Esophagus squamous epithelium (tissue), 5 donors: ENCODE measurements at regions not wholly inside any gene's neighbourhood (a gene's known extent, or its start where the extent isn't known, plus 50 kb on each side); places are given as distances from the start of the nearest gene placed in this dataset.

ENCODE experiments used
- DNase-seq: peaks from one replicate; lab custom pipeline; 2025; lab: John Stamatoyannopoulos, UW
- H3K27ac ChIP-seq, 4 donors: fragments of 200-600 bp; sonication (generic); one replicate each; pipeline ENCODE4 v1.5.1; 2016 to 2019; ENCODE audit warnings: mild to moderate bottlenecking in 1 of 4
- H3K27me3 ChIP-seq, 4 donors: fragments of 200-600 bp; sonication (generic); 1 replicate in 3 of 4; 2 replicates in 1 of 4; pipeline versions ENCODE4 v1.5.1 to v1.6.0; 2017 to 2021; ENCODE audit warnings: antibody characterized with exemption in 1 of 4
- H3K36me3 ChIP-seq, 3 donors: fragments of 200-600 bp; sonication (generic); one replicate each; pipeline ENCODE4 v1.5.1; 2016 to 2019
- H3K4me1 ChIP-seq, 3 donors: fragments of 200-600 bp; sonication (generic); one replicate each; pipeline ENCODE4 v1.5.1; 2017 to 2019
- H3K4me3 ChIP-seq, 4 donors: fragments of 200-600 bp; sonication (generic); 1 replicate in 3 of 4; 2 replicates in 1 of 4; pipeline ENCODE4 v1.5.1; 2016 to 2019; ENCODE audit warnings: mild to moderate bottlenecking in 2 of 4, moderate library complexity in 1 of 4
- H3K9me3 ChIP-seq, 3 donors: fragments of 200-600 bp; sonication (generic); one replicate each; pipeline ENCODE4 v1.5.1; 2016 to 2019
- CTCF ChIP-seq, 6 experiments: fragments of 450-650 bp in 4 of 6; fragments of 200-600 bp in 2 of 6; sonication (generic) in 2 of 6; IDR thresholded peaks; one replicate each; pipeline ENCODE4 v1.5.1; 2016 to 2019; ENCODE audit warnings: antibody characterized with exemption in 6 of 6, mild to moderate bottlenecking in 4 of 6, moderate library complexity in 4 of 6
- POLR2A ChIP-seq, 4 donors: fragments of 450-650 bp; IDR thresholded peaks; one replicate each; pipeline ENCODE4 v1.6.1; 2017; ENCODE audit warnings: antibody characterized with exemption in 4 of 4, mild to moderate bottlenecking in 4 of 4, moderate library complexity in 3 of 4
- WGBS, 2 donors: methylation state at CpG; one replicate each; pipeline ENCODE4 v1.1.5; 2018; 5-methylcytosine and 5-hydroxymethylcytosine counted together
- intact Hi-C: fragments of 100-400 bp; cut with DNase I; formaldehyde crosslinking; loops from one replicate; pipeline ENCODE4 v1.15.0; 2022
- donor health status: DM: yes; HTN: yes; CAD: no.

- H3K4me1 ChIP-seq: no peaks in the 10 kb centered on the region
- WGBS, 2 donors: 28 to 37% methylated on average over 4 of the region's 4 CpGs
- DNase-seq: no peak
- no peaks in the 10 kb centered on the region for H3K27me3 ChIP-seq
- no peaks in the 10 kb centered on the region for H3K36me3 ChIP-seq
- TF ChIP-seq CTCF (IDR thresholded peaks at IDR 0.05): no peak
- TF ChIP-seq POLR2A (IDR thresholded peaks at IDR 0.05): no peak
- no peak overlapping the region for H3K27ac ChIP-seq
- intact Hi-C loops: no loop called here
- no peak overlapping the region for H3K4me3 ChIP-seq
- no peaks in the 10 kb centered on the region for H3K9me3 ChIP-seq
Measured at GRCh38 chr13:104414771-104415170, 1348.6 kb upstream of the SLC10A2 start.

- Histone ChIP-seq H3K4me1 (no peaks in the 10 kb centered on the region), H3K27ac (no peak overlapping the region), H3K36me3 (no peaks in the 10 kb centered on the region), H3K4me3 (no peak overlapping the region), H3K9me3 (no peaks in the 10 kb centered on the region), H3K27me3 (no peaks in the 10 kb centered on the region)
- no peak for DNase-seq
- intact Hi-C loops: no loop called here
- no peak for TF ChIP-seq CTCF (IDR thresholded peaks at IDR 0.05)
- no peak for TF ChIP-seq POLR2A (IDR thresholded peaks at IDR 0.05)
- WGBS, 2 donors: 94 to 97% methylated on average over 2 of the region's 2 CpGs
Measured at GRCh38 chr13:104414181-104414580, 1348.0 kb upstream of the SLC10A2 start.

GRCh38 chr13:104411141-104411765 lies 1345.0 kb upstream of the SLC10A2 start:
- Histone ChIP-seq H3K27ac (no peak overlapping the region), H3K9me3 (no peaks in the 10 kb centered on the region), H3K4me3 (no peak overlapping the region), H3K36me3 (no peaks in the 10 kb centered on the region), H3K27me3 (no peaks in the 10 kb centered on the region), H3K4me1 (no peaks in the 10 kb centered on the region)
- WGBS, 2 donors: 72 to 78% methylated on average over 5 of the region's 5 CpGs
- no peak for TF ChIP-seq POLR2A (IDR thresholded peaks at IDR 0.05)
- TF ChIP-seq CTCF (IDR thresholded peaks at IDR 0.05): no peak
- intact Hi-C loops: no loop called here
- DNase-seq: no peak

GRCh38 chr13:104408733-104409132 lies 1342.5 kb upstream of the SLC10A2 start:
- DNase-seq: no peak
- H3K9me3 ChIP-seq: no peaks in the 10 kb centered on the region
- no peak overlapping the region for H3K4me3 ChIP-seq
- H3K4me1 ChIP-seq: no peaks in the 10 kb centered on the region
- 38 to 55% methylated on average over 1 of the region's 1 CpG for WGBS, 2 donors
- H3K27me3 ChIP-seq: peaks cover 0 to 3% (median 0%) of the 10 kb centered on the region in 4 donors
- H3K27ac ChIP-seq: no peak overlapping the region
- no peak for TF ChIP-seq CTCF (IDR thresholded peaks at IDR 0.05)
- TF ChIP-seq POLR2A (IDR thresholded peaks at IDR 0.05): no peak
- no peaks in the 10 kb centered on the region for H3K36me3 ChIP-seq
- intact Hi-C loops: no loop called here

- H3K27me3 ChIP-seq: peaks cover 0 to 3% (median 0%) of the 10 kb centered on the region in 4 donors
- WGBS, 2 donors: 64 to 67% methylated on average over 2 of the region's 2 CpGs
- intact Hi-C loops: no loop called here
- H3K27ac ChIP-seq: no peak overlapping the region
- H3K36me3 ChIP-seq: no peaks in the 10 kb centered on the region
- TF ChIP-seq CTCF (IDR thresholded peaks at IDR 0.05) (no peak), POLR2A (IDR thresholded peaks at IDR 0.05) (no peak)
- no peak for DNase-seq
- H3K4me1 ChIP-seq: no peaks in the 10 kb centered on the region
- H3K4me3 ChIP-seq: no peak overlapping the region
- H3K9me3 ChIP-seq: no peaks in the 10 kb centered on the region
Measured at GRCh38 chr13:104404325-104404724, 1338.1 kb upstream of the SLC10A2 start.
